ENCODE measurements at regions not wholly inside any gene's neighbourhood (a gene's known extent, or its start where the extent isn't known, plus 50 kb on each side); places are given as distances from the start of the nearest gene placed in this dataset.

DNA sequence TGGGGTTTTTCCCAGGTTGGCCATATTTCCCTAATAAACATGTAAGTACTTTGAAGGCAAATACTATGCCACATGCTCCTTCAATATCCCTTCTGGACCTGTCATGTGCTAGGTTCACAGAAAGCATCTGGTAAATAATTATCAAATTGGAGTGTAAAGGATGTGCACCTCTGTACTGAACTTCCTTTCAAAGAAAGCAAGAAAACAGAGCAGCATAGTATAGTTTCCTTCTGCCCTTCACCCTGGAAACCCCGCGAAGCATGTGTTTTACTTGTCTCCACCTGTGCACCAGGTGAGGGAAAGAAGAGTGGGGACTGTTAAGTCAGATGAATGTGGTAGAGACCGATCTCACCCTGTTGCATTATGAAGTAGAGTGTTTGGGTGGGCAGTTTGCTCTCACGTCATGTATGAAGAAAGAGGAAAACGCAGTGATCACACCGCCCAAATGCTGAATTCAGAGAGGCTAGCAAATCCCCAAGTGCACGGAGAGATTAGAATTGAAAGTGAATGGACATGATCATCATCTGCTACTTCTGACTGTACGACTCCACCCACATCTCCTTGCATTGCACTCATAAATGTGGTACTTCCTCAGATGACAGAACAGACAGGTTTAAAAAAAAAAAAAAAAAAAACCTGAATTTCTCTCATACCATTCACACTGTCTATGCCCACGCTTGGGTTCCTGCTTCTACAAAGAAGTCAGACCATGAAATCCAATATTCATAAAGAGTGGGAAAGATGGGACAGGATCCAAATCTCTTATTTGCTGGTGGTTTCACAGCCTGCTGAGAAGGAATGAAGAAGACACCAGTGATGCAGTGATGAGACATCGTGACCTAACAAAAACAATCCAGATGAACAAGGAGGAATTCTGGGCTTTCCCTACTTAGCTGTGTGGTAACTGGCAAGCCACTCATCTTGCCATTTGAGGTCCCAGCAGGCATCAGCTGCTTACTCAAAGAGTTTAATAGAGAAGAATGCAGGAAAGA is 448.6 kb downstream of the BCL11A start:
- TF ChIP-seq EZH2 (IDR thresholded peaks at IDR 0.05; ENCODE audit: insufficient read depth, poor library complexity, severe bottlenecking): no peak
- no peak for TF ChIP-seq EZH2phosphoT487 (IDR thresholded peaks at IDR 0.05; ENCODE audit: insufficient read depth, low read depth)

Data from GM23248 (cell line).